IPS-20b (cell line): ENCODE measurements at regions not wholly inside any gene's neighbourhood (a gene's known extent, or its start where the extent isn't known, plus 50 kb on each side); places are given as distances from the start of the nearest gene placed in this dataset.

Source experiments
- H3K27ac ChIP-seq: one replicate; pipeline ENCODE4 v1.5.1; 2013; ENCODE audit warnings: low read length
- H3K27me3 ChIP-seq: 2 replicates; pipeline ENCODE4 v1.6.1; 2013; ENCODE audit warnings: mild to moderate bottlenecking, low read length, inconsistent platforms; ENCODE audit not compliant: insufficient read depth
- H3K36me3 ChIP-seq: 2 replicates; pipeline ENCODE4 v1.6.1; 2013; ENCODE audit warnings: low read depth, mild to moderate bottlenecking, inconsistent platforms, low read length, moderate library complexity; ENCODE audit not compliant: insufficient read depth
- H3K4me1 ChIP-seq: 2 replicates; pipeline ENCODE4 v1.6.1; 2013; ENCODE audit warnings: mild to moderate bottlenecking, control low read depth, inconsistent platforms, low read length, moderate library complexity; ENCODE audit not compliant: insufficient read depth
- H3K4me3 ChIP-seq: 2 replicates; pipeline ENCODE4 v1.5.1; 2013; ENCODE audit warnings: mild to moderate bottlenecking, low read length, inconsistent platforms
- H3K9ac ChIP-seq: 2 replicates; pipeline ENCODE4 v1.6.1; 2013; ENCODE audit warnings: low read depth, mild to moderate bottlenecking, inconsistent platforms, low read length, moderate library complexity
- H3K9me3 ChIP-seq: 2 replicates; pipeline ENCODE4 v1.6.1; 2013; ENCODE audit warnings: mild to moderate bottlenecking, low read depth, low read length, inconsistent platforms; ENCODE audit not compliant: insufficient read depth

GRCh38 chr18:51821610-51822009 is 518.4 kb upstream of the DCC start:
- H3K4me3 ChIP-seq = no peak overlapping the region

GRCh38 chr18:51824746-51825145 is 515.3 kb upstream of the DCC start:
- Histone ChIP-seq H3K36me3 (no peaks in the 10 kb centered on the region), H3K4me3 (no peak overlapping the region), H3K4me1 (no peaks in the 10 kb centered on the region), H3K27ac (no peak overlapping the region), H3K9ac (no peak overlapping the region), H3K27me3 (no peaks in the 10 kb centered on the region), H3K9me3 (no peaks in the 10 kb centered on the region)

More at GRCh38 chr18:51821610-51822009, 518.4 kb upstream of the DCC start:
- Histone ChIP-seq H3K27me3 (no peaks in the 10 kb centered on the region), H3K36me3 (no peaks in the 10 kb centered on the region), H3K9me3 (no peaks in the 10 kb centered on the region), H3K27ac (no peak overlapping the region), H3K4me1 (no peaks in the 10 kb centered on the region), H3K9ac (no peak overlapping the region)

GRCh38 chr18:51833850-51834249 is 506.1 kb upstream of the DCC start:
- H3K4me3 ChIP-seq = no peak overlapping the region
- no peaks in the 10 kb centered on the region for H3K36me3 ChIP-seq
- no peaks in the 10 kb centered on the region for H3K9me3 ChIP-seq
- no peak overlapping the region for H3K27ac ChIP-seq
- no peaks in the 10 kb centered on the region; the same call in 1 of the 2 replicates for H3K4me1 ChIP-seq
- no peaks in the 10 kb centered on the region for H3K27me3 ChIP-seq
- no peak overlapping the region for H3K9ac ChIP-seq

- H3K27ac ChIP-seq = no peak overlapping the region
- H3K9ac ChIP-seq = no peak overlapping the region
- H3K4me3 ChIP-seq = no peak overlapping the region
- no peaks in the 10 kb centered on the region for H3K36me3 ChIP-seq
- H3K9me3 ChIP-seq = no peaks in the 10 kb centered on the region
- no peaks in the 10 kb centered on the region for H3K27me3 ChIP-seq
- H3K4me1 ChIP-seq = no peaks in the 10 kb centered on the region
These were observed 491.3 kb upstream of the DCC start for GRCh38 chr18:51848702-51849101.

- no peaks in the 10 kb centered on the region; the same call in 1 of the 2 replicates for H3K4me1 ChIP-seq
- no peak overlapping the region for H3K9ac ChIP-seq
- H3K27ac ChIP-seq = no peak overlapping the region
- no peaks in the 10 kb centered on the region for H3K36me3 ChIP-seq
- no peaks in the 10 kb centered on the region for H3K9me3 ChIP-seq
- H3K27me3 ChIP-seq = no peaks in the 10 kb centered on the region
- H3K4me3 ChIP-seq = no peak overlapping the region
These were observed 487.3 kb upstream of the DCC start for GRCh38 chr18:51852681-51853080.

GRCh38 chr18:51857989-51858388 is 482.0 kb upstream of the DCC start:
- Histone ChIP-seq H3K36me3 (no peaks in the 10 kb centered on the region), H3K4me1 (no peaks in the 10 kb centered on the region; the same call in 1 of the 2 replicates), H3K27ac (no peak overlapping the region), H3K4me3 (no peak overlapping the region), H3K9ac (no peak overlapping the region), H3K9me3 (no peaks in the 10 kb centered on the region), H3K27me3 (no peaks in the 10 kb centered on the region)

- H3K27ac ChIP-seq = no peak overlapping the region
- no peak overlapping the region for H3K9ac ChIP-seq
- no peaks in the 10 kb centered on the region; the same call in 1 of the 2 replicates for H3K4me1 ChIP-seq
- H3K4me3 ChIP-seq = no peak overlapping the region
- no peaks in the 10 kb centered on the region; the same call in 1 of the 2 replicates for H3K9me3 ChIP-seq
- H3K27me3 ChIP-seq = no peaks in the 10 kb centered on the region
- H3K36me3 ChIP-seq = no peaks in the 10 kb centered on the region
These were observed 479.0 kb upstream of the DCC start for GRCh38 chr18:51861046-51861445.

- Histone ChIP-seq H3K36me3 (no peaks in the 10 kb centered on the region), H3K27me3 (no peaks in the 10 kb centered on the region), H3K4me1 (no peaks in the 10 kb centered on the region; the same call in 1 of the 2 replicates), H3K9ac (no peak overlapping the region), H3K9me3 (no peaks in the 10 kb centered on the region; the same call in 1 of the 2 replicates), H3K27ac (no peak overlapping the region), H3K4me3 (no peak overlapping the region)
These were observed 477.8 kb upstream of the DCC start for GRCh38 chr18:51862051-51862715.

- Histone ChIP-seq H3K4me3 (no peak overlapping the region), H3K27me3 (no peaks in the 10 kb centered on the region), H3K36me3 (no peaks in the 10 kb centered on the region), H3K27ac (no peak overlapping the region), H3K4me1 (no peaks in the 10 kb centered on the region), H3K9ac (no peak overlapping the region), H3K9me3 (no peaks in the 10 kb centered on the region; the same call in 1 of the 2 replicates)
These were observed 475.6 kb upstream of the DCC start for GRCh38 chr18:51864219-51864965.

GRCh38 chr18:51865538-51865937 is 474.5 kb upstream of the DCC start:
- no peaks in the 10 kb centered on the region for H3K27me3 ChIP-seq
- no peak overlapping the region for H3K9ac ChIP-seq
- no peaks in the 10 kb centered on the region; the same call in 1 of the 2 replicates for H3K9me3 ChIP-seq
- H3K4me3 ChIP-seq = no peak overlapping the region
- H3K36me3 ChIP-seq = no peaks in the 10 kb centered on the region
- H3K4me1 ChIP-seq = no peaks in the 10 kb centered on the region
- no peak overlapping the region for H3K27ac ChIP-seq

GRCh38 chr18:51867767-51868166 is 472.2 kb upstream of the DCC start:
- no peak overlapping the region for H3K4me3 ChIP-seq
- no peak overlapping the region for H3K27ac ChIP-seq
- no peaks in the 10 kb centered on the region for H3K27me3 ChIP-seq
- H3K36me3 ChIP-seq = no peaks in the 10 kb centered on the region
- H3K9ac ChIP-seq = no peak overlapping the region
- H3K9me3 ChIP-seq = no peaks in the 10 kb centered on the region; the same call in 1 of the 2 replicates
- H3K4me1 ChIP-seq = no peaks in the 10 kb centered on the region

- Histone ChIP-seq H3K36me3 (no peaks in the 10 kb centered on the region), H3K9me3 (no peaks in the 10 kb centered on the region), H3K27ac (no peak overlapping the region), H3K4me1 (no peaks in the 10 kb centered on the region), H3K4me3 (no peak overlapping the region), H3K27me3 (no peaks in the 10 kb centered on the region), H3K9ac (no peak overlapping the region)
These were observed 461.3 kb upstream of the DCC start for GRCh38 chr18:51878724-51879123.
